Breast epithelium (tissue), 3 donors: ENCODE measurements at regions not wholly inside any gene's neighbourhood (a gene's known extent, or its start where the extent isn't known, plus 50 kb on each side); places are given as distances from the start of the nearest gene placed in this dataset.

Experiments used
- POLR2AphosphoS5 ChIP-seq, 3 donors: sonication (generic); formaldehyde crosslinking; IDR thresholded peaks; one replicate each; pipeline ENCODE4 v1.6.1; 2017; ENCODE audit warnings: antibody characterized with exemption in 3 of 3
- TF ChIP-seq, protein P1 (sequence below), 3 donors: fragments of 450-650 bp; IDR thresholded peaks; one replicate each; pipeline ENCODE4 v1.5.1; 2016 to 2017; ENCODE audit warnings: antibody characterized with exemption in 3 of 3, mild to moderate bottlenecking in 3 of 3, moderate library complexity in 3 of 3

DNA sequence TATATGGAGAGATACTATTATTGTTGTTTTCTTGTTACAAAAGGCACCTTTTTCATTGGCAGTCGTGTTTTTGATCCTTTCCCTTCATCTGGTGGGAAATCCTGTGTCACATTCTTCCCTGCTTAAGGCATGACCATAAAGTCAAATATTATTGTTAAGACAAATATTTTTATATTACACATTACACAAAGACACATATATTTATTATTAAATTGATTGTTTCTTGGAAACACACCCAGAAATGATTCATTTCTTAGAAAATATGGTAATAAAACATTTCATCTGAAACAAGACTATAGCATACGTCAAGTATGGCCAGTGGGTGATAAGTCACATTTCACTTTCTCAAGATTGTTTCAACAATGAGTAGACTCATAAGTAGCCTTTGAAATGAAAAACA lies 77.3 kb downstream of the KCTD12 start:
- TF ChIP-seq, protein P1, sequence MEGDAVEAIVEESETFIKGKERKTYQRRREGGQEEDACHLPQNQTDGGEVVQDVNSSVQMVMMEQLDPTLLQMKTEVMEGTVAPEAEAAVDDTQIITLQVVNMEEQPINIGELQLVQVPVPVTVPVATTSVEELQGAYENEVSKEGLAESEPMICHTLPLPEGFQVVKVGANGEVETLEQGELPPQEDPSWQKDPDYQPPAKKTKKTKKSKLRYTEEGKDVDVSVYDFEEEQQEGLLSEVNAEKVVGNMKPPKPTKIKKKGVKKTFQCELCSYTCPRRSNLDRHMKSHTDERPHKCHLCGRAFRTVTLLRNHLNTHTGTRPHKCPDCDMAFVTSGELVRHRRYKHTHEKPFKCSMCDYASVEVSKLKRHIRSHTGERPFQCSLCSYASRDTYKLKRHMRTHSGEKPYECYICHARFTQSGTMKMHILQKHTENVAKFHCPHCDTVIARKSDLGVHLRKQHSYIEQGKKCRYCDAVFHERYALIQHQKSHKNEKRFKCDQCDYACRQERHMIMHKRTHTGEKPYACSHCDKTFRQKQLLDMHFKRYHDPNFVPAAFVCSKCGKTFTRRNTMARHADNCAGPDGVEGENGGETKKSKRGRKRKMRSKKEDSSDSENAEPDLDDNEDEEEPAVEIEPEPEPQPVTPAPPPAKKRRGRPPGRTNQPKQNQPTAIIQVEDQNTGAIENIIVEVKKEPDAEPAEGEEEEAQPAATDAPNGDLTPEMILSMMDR (IDR thresholded peaks at IDR 0.05), result no peak
- TF ChIP-seq POLR2AphosphoS5 (IDR thresholded peaks at IDR 0.05), result no peak
